Posterior cingulate gyrus (tissue), 11 donors: ENCODE measurements at regions not wholly inside any gene's neighbourhood (a gene's known extent, or its start where the extent isn't known, plus 50 kb on each side); places are given as distances from the start of the nearest gene placed in this dataset.

Experiments
- DNase-seq, 10 donors: peaks; one replicate each; pipeline versions ENCODE4 v3.0.0 to v3.0.0-alpha.2; 2020 to 2021; ENCODE audit warnings: mixed read lengths in 3 of 10
- intact Hi-C: fragments of 100-400 bp; cut with DNase I; formaldehyde crosslinking; loops from one replicate; pipeline ENCODE4 v1.15.1; 2023

DNA sequence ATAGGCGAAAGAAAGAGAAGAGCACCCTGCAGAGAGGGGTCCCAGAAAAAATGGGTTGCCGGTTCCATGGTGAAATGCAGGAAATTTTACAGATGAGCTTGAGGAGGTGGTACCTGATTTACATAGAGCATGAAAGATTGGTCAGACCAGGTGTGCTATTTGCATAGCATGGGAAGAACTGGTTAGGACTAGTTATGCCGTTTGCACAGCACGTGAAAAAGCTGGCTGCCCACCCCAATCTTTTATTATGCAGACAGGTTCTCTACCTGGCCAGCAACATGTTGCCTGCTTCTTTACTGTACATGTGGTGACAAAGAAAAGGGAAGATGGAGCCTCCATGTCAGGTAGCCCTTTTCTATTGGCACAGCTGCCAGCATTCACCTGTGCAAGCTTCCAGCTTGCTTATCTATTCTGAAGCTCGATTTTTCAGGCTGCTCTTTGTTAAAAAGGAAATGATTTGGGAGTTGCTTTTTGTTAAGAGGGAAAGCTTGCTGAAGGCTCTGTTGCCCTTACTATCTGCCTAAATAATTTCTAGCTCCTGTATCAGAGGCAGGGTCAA lies 62.9 kb upstream of the ELK3 start:
- intact Hi-C loops, result loop anchor here (2.0 kb wide), 1 partner anchor 71 kb away; no protein-coding TSS in a partner anchor
- no peak for DNase-seq

DNA sequence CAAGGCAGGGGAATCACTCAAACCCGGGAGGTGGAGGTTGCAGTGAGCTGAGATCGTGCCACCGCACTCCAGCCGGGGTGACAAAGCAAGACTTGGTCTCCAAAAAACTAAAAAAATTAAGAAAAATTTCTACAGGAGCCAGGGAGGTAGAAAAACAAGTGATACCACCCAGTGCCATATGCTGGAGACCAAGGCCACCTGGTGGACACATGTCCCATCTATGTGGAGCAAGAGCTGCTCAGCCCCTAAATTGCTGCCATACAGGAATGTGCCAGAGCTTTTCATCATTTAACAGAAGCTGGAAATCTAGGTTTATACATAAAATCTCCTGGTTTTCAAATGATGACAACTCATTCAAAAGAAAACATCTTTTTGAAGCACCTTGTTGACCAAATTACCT lies 61.4 kb upstream of the ELK3 start:
- intact Hi-C loops, result no loop called here
- DNase-seq, result no peak

GRCh38 chr12:96134200-96134599 lies 60.0 kb upstream of the ELK3 start:
- intact Hi-C loops, result no loop called here
- no peak for DNase-seq

- DNase-seq, result no peak
- intact Hi-C loops, result no loop called here
Observed at GRCh38 chr12:96136161-96136560, 58.0 kb upstream of the ELK3 start.

- intact Hi-C loops, result no loop called here
- DNase-seq, result no peak
Observed at GRCh38 chr12:96136725-96137378, 57.3 kb upstream of the ELK3 start.

GRCh38 chr12:96140174-96140573 lies 54.0 kb upstream of the ELK3 start:
- intact Hi-C loops, result no loop called here
- DNase-seq, result no peak

DNA sequence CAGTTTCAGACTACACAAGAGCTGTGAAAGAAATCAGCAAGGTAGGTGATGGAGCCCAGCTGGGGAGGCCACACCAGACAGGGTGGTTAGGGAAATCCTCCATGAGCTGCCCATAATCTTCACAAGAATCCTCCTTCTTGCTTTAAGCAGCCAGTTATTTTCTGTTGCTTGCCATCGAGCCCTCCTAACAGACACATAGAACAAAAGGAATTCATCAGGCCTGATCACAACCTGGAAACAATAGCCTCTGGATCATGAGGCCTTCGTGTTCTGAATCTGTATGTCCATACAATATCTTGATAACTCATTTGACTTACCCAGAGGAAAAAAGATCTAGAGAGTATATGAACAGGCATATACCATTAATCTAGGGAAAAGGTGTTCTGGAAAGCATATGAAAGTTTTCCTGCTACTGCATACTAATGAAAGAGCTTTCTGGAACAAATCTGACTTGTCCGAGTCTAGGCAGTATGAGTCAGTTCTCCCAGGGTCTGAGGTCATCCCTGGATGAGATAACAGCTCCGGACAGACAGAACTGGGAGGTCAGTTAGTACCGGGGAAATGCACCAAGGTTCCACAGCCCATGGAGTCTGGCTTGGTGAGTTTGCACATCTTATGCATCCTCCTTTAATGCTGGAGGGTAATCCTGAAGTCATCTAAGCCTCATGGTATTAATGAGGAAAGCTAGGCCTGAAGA lies 52.8 kb upstream of the ELK3 start:
- intact Hi-C loops, result no loop called here
- DNase-seq, result no peak

GRCh38 chr12:96143392-96143791 lies 50.8 kb upstream of the ELK3 start:
- DNase-seq, result no peak
- intact Hi-C loops, result no loop called here

GRCh38 chr12:96143827-96144565 lies 50.2 kb upstream of the ELK3 start:
- DNase-seq, result no peak
- intact Hi-C loops, result no loop called here
